OCI-M1 (cell line): ENCODE measurements at regions not wholly inside any gene's neighbourhood (a gene's known extent, or its start where the extent isn't known, plus 50 kb on each side); places are given as distances from the start of the nearest gene placed in this dataset.

Source experiments
- DNase-seq: peaks from one replicate; lab custom pipeline; 2025; lab: John Stamatoyannopoulos, UW

DNA sequence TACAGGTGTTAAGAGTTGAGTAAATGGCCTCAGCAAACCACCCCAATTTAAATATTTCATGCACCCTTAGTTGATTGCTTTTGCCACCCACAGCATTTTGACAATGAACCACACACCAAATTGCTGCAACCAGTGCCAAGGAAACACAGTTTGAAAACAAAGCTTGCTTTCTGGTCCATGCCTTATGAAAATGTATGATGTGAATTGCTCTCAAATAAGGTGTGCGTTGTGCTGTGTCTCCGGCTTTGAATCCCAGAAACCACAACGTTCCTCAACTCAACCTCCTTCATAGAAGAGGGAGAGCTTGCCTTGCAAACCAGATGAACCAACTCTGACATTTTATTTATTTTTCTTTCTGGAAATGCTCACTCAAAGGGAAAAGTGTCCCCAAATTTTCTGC lies 762.7 kb downstream of the TLE1 start:
- DNase-seq = no peak

DNA sequence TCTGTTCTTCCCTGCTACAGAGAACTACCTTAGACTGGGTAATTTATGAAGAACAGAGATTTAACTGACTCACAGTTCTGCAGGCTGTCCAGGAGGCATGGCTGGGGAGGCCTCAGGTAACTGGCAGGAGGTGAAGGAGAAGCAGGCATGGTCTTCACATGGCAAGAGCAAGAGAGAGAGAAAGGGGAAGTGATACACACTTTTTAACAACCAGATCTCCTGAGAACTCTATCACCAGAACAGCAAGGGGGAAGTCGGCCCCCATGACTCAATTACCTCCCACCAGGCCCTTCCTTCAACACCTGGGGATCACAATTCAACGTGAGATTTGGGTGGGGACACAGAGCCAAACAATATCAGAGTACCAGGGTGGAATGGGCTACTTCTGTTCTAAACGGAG lies 766.8 kb downstream of the TLE1 start:
- no peak for DNase-seq

DNA sequence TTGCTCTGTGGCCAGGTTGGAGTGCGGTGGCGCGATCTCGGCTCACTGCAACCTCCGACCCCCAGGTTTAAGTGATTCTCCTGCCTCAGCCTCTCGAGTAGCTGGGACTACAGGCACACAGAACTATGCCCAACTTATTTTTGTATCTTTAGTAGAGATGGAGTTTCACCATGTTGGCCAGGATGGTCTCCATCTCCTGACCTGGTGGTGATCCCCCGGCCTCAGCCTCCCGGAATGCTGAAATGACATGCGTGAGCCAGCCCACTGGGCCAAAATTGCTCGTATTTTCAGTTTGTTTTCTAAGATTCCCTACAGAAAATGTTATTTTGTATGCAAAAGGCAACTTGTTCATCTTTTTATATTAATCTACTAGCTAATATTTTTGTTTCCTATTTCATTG lies 782.6 kb downstream of the TLE1 start:
- no peak for DNase-seq

DNA sequence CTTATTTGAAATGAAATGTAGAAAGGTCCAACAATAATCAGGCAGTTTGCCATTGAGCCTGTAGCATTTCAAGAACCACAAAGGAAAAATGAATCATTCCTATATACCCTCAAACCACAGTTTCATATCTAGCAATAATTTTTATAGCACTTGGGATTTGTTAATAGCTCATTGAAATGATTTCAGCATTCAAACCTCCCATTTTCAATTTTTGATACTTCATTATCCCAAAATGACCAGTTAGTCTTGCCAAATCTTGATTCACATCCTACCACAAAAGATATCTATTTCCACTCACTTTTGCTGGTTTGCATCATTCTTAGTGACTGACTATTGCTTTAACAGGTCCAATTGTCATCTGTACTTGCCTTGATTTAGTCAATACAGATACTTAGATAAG lies 790.1 kb downstream of the TLE1 start:
- DNase-seq = no peak

DNA sequence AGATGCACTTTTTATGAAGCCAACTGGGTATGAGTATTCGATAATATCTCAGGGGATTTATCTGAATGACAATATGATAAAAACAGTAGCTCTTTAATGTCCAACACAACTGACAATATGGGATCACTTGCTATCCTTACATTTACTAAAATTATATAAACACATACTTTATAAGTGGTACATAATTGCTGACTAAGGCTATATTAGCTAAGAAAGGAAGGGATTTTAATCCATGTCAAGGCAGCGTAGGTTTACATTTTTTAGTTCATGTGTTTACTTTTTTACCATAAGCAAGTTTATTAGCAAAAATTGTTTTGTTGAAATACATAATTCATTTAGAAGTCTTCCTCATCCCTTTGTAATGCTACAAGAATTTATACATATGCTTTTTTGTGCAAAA lies 796.2 kb downstream of the TLE1 start:
- no peak for DNase-seq

DNA sequence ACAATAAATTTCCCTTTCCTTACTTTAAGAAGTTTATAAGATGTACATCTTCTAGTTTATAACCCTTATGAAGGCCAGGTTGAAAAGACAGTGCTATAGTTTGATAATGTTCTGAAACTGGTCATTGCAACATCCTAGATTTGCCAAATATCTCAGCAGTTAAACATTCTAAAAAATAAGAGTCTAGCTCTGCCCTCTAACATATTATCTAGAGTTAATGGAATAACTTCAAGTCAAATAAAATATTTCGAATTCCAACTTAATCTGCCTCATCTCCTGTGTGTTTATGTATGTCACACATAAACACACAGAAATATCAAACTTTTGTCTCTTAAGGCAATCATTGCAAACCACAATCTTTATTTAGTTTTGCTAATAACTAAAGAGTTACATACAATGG lies 796.6 kb downstream of the TLE1 start:
- DNase-seq = no peak

DNA sequence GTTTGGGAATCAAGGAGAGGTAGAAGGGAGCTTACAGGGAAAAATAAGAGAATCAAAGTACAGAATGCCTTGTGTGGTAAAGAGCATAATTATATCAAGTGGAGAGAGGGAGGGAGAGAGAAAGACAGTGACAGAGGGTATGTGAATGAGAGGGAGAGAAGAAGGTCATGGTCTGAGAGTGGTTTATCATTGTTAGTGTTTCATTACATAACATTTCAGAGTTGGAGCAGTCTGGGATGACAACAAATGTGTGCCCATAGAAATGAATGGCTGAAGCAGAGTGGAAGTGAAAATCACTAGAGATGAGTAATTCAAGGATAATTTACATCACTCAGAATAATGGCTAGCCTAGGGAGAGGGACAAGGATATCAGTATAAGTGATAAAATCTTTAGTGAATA lies 799.2 kb downstream of the TLE1 start:
- no peak for DNase-seq

DNA sequence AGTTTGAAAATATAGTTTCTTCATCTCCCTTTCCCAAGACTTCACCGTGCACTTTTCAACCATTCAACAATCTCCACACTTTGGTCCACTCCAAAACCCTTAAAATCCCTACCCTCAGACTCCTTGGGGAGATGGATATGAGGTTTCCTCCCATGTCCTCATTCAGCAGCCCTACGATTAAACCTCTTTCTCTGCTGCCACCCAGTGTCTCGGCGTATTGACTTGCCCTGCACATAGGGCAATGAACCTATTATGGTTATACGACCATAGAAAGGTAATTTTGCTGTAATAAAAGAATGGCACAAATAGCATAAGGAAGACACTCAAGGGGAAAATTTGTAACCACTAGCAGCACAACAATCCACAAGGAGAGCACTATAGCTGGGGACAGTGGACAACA lies 803.5 kb downstream of the TLE1 start:
- peak; percentile 1 for DNase-seq

DNA sequence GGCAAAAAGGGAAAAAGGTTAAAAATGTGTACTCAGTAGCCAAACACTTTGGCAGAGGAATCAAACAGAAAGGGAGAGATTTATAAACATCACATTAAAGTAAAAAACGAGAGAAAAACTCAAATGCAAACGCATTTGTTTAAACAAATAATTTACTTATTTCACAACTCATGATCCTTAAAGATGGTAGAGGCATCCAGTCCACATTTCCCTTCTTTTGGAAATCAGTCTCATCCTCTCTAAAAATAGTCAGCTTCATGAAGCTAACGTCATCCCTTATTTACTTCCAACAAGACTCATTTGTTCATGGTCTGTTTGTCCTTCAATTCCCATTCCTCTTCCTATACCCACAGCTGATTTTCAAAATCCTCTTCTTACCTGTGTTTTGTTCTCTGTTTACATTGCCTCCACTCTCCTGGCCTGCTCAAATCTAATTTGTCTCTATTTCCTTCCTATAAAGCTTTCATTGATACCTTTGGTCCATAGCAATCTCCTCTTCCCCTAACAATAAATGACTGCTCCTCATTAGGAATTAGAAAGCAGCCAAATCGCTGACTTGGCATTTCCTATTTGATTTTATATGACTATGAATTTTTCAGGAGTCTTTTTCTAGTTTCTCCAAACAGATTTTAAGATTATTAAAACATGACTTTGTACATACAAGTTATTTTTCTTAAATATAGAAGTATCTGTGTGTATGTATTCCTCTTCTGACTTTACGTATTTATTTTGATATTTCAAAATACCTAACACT lies 805.3 kb downstream of the TLE1 start:
- no peak for DNase-seq

DNA sequence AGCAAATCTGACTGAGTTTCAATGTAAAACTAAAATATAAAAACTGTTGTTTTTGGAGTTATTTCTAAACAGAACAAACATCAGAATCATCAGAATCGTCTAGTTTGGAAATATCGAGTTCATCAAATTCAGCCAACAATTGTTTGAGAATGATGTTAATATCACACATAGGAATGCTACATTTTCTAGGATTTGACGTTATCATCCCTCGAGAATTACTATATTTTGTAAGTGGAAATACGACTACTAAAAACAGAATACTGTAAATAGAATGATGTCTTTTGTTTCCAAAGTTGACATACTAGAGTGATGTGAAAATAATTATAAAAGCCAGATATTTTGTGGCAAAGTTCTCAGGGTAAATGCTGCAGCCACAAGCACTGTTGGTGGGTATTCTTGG lies 805.9 kb downstream of the TLE1 start:
- no peak for DNase-seq

DNA sequence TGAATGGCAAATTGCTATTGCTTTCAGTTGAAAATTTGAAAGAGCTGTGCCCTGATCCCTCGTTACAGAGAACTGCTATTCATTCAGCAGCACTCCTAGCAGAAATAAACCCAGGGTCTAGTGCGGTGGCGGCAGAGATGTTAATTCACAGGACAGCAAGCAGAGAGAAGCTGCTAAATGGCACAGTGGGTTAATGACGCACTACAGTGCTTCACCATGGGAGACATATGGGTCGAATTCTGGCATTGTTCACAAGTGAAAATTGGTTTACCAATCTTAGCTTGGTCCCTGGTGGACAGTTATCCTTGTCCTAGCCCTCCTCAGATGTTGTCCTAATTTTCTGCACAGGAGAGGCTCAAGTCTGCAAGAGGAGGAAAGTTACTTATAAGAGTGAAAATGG lies 807.4 kb downstream of the TLE1 start:
- DNase-seq = no peak

DNA sequence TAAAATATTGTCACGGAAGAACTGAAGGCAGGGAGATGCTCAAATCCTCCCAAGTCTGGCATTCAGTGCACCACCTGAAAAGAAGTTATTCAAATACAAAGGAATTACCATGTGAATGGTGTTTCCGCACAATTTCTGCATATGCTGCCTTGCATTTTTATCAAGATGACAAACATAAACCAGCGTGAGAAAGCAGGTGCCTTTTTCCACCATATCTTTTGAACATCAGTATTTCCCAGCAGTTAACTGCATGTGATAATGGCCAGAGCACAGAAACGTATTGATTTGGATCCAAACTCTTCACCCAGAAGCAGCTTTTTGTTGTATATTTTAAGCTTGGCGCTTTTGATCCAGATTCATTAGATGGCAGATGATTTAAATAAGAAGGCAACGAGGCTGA lies 808.0 kb downstream of the TLE1 start:
- no peak for DNase-seq

DNA sequence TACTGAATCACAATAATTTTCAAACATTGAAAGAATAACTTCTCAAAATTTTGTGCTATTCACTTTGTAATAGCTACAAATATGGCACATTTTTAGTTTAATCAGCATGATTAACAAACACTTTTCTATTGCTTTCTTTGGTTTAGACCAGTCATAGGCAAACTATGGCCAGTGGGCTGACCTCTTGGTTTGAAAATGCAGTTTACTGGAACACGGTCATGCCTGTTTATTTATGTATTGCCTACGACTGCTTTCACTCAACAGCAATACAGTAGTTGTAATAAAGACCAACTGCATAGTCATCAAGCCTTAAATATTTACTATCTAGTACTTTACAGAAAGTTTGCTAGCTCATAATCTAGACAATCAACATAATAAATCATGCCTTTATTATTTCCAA lies 810.8 kb downstream of the TLE1 start:
- no peak for DNase-seq

DNA sequence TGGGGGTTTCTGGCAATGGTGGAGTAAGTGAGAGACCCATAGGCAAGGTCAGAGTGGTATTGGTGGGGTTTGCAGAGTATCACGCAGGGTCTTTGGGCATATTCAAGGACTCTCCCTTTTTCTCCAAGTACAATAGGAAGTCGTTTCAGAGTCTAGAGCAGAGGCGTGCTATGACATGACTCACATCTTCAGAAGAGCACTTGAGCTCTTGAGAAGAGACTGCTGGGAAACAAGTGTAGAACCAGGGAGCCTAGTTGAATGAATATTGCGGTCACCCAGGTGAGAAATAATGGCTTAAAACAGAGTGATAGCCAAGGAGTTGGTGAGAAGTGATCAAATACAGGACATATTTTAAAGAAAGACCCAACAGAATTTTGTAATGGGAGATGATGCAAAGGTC lies 813.4 kb downstream of the TLE1 start:
- no peak for DNase-seq

DNA sequence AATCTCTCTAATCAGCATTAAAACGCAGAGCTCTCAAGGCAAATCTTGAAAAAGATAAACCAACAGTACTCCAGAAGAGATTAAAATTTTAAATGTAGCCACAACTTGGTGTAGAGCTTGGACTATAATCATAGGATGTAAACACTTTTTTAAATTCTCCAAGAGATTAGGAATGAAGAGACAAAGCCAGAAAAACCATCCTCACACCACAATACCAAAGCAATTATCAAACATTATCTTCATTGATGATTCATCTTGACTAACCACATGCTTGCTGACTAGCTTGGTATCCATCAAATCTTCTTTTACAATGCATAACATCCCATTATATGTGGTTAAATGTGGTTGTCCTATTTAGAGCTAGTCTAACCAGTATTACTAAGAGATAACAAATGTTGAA lies 815.1 kb downstream of the TLE1 start:
- DNase-seq = no peak

DNA sequence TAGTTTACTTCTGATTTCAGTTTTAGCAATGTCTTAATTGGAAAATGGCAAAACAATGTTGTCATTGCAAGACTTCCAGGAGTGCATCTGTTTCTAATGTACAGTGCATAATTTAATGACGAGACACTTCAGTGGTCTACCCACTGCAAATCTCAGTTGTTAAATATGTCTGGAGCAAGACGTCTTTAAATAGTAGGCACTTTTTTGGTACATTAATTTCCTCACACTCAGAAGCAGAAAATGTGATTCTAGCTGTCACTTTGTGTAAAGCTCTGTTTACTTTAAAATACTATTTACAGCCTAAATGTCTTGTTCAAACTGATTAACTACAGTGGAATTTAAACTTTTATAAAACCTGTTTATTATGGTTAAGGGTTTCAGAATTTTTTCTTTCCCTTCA lies 815.5 kb downstream of the TLE1 start:
- DNase-seq = no peak

DNA sequence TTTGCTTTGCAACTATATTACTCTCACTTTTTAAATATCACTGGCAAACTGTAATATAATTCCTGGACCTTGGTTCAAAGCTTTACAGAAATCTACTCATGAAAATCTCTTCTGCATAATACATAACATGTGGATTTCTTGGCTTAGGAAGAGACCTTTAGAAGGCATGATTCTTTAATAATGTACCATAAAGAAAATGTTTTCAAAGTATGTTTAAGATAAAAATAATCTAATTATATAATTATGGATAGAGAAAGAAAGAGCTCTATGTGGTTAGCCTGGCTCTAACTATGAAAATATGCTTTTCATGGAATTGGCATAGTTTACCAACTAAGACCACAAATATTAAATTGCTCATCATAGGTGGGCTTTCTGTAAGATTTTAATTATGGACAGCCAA lies 817.8 kb downstream of the TLE1 start:
- DNase-seq = no peak

DNA sequence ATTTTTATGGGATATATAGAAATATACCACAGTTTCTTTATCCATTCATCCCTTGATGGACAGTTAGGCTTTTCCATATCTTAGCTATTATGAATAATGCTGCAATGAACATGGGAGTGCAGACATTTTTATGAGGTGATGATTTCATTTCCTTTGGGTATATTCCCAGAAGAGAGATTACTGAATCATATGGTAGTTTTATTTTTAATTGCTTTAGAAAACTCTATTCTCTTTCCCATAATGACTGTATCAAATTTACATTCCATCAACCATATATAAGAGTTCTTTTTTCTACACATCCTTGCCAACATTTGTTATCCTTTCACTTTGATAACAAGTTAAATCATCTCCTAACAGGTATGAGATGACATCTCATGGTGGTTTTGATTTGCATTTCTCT lies 821.6 kb downstream of the TLE1 start:
- no peak for DNase-seq

DNA sequence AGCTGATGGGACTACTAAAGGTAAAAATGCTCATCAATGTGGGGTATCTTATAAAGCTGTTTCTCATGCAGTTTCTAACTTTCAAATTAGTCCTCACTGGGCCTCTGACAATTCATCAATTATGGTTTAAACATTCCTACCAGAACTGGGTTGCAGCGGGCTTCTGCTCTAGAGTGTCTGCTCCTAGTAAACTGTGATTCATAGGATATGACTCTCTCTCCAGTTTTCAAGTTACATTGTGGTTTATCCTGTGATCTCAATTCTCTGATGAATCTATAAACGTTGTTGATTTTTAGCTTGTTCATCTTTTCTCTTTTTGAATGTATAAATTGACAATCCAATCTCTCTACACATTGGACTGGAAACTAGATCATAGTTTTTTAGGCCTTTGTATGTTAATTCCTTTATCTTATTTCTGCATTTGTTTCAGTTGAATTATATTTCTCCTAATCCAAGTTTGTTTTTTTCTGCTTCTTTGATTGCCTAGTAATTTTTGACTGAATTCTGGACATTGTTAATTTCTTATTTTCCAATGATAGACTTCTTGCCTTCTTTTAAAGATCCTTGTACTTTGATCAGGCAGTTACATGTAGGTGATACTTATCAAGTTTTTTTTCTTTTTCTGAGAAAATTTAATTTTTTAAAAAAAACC lies 822.6 kb downstream of the TLE1 start:
- DNase-seq = no peak

DNA sequence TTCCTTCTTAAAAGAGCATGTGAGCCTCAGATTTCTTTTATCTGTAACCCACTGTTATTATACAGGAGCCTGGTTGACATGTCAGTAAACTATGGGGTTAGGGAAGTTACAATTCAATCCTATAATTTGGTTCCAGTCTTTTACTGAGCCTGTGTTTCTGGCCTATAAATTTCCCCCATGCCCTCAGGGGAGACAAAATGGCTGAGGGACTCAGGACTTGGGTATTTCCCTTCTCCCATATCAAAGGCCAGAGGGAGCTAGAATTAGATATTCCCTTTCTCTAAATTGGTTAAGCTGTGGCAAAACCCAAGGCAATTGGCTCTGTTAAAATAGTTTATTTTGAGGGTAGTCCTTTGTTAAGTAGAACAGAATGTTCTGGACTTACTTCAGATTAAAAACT lies 823.2 kb downstream of the TLE1 start:
- no peak for DNase-seq

DNA sequence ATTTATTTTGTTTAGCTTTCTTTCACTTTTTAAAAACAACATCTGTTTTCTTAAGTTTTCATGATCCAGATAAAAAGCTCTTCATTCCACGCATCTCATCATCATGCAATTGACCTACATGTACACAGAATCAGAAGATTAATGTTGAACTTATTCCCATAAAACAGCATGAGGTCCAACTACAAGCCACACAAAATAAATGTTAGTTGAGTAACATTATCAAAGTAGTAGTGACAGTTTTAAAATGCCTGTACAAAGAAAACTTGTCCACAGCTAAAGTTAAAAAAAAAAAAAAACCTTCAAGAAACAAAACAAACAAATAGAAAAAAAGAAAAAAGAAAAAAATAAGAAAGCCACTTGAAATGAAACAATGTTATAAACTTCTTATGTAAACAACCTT lies 846.3 kb downstream of the TLE1 start:
- DNase-seq = no peak

DNA sequence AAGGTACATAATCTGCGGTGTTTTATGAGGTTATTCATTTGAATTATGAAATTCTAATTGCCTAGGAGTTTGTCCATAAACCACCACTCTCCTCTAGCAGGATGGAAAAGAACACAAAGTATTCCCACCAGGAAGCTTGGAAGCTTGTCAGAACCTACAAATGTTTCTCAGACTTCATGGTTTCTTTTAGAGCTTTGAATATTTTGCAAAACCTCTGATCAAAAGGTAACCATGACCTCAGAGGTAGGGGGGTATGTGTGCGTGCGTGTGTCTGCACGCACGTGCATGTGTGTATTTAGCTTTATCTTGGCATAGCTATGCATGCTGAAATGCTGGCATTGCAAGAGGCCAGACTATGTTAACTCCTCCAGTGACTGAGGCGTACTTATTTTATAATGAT lies 847.0 kb downstream of the TLE1 start:
- DNase-seq = no peak

DNA sequence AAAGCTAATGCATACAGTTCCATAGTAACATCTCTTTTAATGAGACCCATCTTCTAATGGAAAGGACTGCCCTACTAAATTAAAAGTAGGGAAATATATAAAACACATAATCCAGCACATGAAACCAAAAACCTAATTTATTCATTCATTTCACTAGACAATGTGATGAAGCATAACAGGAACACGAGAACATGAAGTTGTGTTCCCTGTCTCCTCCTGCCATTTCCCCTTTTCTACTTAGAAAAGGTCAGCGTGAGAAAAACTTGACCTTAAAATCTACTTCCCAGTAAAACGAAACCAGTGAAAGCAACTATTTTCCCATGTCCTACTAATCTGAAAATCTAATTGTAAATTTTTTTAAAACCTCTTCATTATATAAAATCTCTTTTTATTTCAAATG lies 847.5 kb downstream of the TLE1 start:
- peak; percentile 26 for DNase-seq
